GM21786 (cell line): ENCODE measurements at regions not wholly inside any gene's neighbourhood (a gene's known extent, or its start where the extent isn't known, plus 50 kb on each side); places are given as distances from the start of the nearest gene placed in this dataset.

Experiments used
- ATAC-seq: cut with Tn5 transposase; IDR thresholded peaks from one replicate; pipeline ENCODE4 v1.9.1; 2021; ENCODE audit not compliant: unreplicated experiment

DNA sequence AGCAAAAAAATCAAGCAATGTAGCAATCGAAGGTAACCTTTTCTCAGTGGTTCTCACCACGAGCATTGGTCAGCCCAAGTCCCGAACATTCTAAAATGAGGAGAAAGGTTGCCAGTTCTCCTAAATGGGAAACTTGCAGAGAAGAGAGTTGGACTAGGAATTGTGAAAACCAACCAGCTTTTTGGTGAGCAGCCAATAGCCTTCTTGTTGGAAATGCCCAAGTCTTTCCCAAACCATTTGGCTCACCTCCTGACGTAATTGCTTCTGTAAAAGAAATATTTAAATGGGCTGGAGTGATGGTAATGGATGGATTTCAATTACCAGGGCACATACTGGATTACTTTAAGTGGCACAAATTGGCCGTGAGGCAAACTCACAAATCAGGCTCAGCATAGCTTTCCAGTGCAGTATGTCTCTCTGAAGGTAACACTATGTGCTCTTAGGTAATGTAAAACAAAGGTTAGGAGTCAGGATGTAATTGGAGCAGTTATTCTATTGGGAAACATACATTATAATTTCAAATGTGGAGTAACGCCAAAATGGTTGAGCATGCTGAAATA lies 423.2 kb downstream of the KLF5 start:
- ATAC-seq = no peak

DNA sequence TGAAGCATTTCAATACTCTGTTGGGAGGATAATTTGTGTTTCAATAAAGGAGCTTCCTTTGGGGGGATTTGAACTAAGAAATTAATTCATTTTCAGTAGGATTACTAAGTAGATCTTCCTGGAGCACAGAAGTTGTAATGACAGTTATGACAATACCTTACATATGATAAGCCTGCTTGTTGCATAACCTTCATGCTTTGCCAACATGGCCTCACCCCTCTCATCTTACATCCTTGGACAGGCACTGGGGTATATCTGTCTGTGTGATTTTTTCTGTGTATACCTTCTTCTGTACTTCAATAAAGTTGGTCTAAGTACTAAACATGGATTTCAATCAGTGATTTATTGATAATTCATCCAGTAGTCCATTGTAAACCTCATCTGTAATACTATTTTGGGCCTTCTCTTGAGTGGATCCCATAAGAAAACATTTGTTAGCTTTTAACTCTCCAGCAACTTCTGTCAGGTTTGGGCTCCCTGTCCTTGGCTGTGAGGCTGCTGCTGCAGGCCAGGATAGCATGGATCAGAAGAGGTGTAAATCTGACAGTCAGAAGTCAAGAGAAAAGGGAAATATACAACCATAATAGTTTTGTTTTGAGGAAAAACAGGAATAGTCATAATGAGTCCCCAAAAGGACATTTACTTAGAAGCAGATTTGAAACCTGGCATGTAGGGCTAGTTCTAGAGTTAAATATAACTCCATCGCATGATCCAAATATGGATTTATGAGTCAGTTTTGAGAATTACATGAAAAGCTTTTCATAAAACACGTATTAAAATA lies 422.2 kb downstream of the KLF5 start:
- no peak for ATAC-seq

DNA sequence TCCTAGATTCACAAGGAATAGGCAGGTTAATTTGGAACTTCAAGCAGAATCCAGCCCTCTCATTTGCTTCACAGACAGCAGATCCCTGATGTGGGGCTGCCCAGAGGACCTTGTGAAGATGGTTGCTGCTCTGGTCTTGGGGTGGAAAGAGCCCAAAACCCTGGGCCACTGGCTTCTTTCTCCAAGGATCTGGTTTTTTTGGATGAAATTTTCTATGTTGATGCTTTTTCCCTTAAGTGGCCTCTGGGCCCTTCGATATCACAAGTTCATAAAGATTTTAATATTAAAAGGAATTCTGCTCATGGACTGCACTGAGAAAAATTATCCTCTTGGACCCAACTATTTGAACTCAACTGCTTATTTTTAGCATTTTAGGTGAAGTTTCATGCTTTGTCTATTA lies 421.1 kb downstream of the KLF5 start:
- ATAC-seq = no peak

DNA sequence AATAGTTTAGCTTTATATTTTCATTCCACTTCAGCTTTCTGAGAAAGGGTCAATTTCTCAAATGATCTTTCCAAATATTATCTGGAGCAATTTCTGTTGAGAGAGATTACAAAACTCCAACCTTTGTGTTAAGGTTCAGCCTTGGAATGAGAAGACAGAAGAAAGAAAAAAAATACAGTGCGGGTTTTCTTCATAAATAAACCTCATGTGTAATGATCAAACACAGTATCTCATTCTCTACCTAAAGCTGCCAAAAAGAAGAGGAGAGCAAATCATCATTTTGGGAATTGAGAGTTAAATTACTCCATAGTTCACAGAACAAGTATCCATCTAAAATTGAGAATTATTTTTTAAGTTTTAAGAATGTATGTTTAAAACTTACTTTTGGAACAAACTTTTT lies 420.5 kb downstream of the KLF5 start:
- no peak for ATAC-seq

DNA sequence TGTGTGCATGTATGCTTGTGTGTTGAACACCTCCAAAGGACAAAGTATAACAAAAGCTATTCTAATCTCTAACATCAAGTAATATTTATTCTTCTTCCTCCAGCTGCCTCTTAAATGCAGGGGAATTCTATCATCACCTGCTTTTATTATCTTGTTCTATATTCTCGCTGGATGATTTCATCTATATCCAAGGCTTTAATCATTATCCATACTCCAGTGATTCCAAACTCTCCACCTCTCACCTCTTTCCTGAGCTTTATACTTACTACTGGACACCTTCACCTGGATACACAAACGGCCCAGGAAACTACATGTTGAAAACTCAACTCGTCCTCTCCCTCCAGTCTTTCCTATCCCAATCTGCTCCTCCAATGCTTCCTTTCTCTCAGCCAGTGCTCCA lies 418.6 kb downstream of the KLF5 start:
- ATAC-seq = no peak

DNA sequence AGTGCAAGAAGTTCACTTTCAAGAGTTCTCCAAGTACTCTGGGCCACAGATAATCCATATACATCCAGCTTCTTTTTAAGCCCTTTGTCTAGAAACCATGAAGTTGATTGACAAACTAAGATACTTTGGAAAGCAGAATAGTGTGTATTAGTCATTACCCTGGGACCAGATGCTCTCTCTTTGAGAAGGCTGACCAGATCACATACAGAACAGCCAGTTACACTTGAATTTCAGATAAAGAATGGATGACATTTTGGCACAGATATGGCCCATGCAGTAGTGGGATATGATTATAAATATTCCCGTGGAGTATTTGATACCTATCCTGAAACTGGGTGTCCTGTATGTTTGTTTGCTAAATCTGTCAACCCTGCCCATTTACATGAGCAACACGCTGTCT lies 414.2 kb downstream of the KLF5 start:
- ATAC-seq = no peak

DNA sequence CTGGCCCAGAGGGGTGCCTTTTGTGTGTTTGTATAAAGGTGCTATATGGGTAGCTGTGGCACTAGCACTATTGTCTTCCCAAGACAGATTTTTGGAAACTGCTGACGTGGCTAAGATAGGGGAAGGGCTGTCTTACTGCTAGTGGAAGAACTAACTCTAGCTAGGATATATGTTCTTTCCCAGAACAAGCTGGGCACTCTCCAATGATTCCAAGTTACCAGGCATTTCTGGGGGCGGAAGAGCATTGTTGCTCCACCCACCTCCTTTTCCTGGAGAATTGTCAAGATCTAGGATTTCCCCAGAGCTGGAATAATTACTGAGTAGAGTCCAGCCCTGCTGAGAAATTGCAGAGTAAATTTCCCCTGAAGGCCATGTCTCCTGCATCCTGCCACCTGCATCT lies 408.3 kb downstream of the KLF5 start:
- ATAC-seq = no peak

DNA sequence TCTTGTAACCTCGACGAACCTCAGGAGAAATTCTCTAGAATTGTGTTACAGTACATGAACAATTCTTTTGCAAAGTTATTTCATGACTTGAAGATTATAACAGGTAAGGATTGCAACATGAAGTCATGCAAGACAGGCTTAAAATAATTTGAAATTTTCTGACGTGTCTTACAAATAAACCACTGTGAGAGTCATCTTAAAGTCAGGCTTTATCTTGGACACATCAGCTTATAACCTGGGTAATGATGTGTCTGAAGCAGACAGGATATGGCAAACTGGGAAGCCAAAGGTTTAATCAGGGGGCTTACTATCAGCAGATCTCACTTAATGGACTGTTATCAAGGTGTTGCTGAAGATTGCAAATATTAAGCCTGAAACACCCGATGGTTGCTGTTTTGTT lies 407.8 kb downstream of the KLF5 start:
- no peak for ATAC-seq

DNA sequence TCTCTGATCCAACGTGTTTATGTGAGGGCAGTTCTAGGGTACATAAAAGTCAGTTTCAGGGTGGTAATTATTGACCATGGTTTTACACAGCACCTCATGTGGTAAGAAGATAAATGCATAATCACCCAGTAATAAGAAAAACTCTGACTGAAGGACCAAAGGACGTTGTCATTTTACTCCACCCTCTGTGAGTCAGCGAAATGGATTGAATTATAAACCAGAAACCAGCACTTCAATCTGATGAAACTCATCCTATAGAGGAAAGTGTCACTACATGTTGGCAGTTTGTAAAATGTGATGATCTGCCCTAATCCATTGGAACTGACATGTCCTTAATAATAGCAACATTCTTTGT lies 406.8 kb downstream of the KLF5 start:
- no peak for ATAC-seq

DNA sequence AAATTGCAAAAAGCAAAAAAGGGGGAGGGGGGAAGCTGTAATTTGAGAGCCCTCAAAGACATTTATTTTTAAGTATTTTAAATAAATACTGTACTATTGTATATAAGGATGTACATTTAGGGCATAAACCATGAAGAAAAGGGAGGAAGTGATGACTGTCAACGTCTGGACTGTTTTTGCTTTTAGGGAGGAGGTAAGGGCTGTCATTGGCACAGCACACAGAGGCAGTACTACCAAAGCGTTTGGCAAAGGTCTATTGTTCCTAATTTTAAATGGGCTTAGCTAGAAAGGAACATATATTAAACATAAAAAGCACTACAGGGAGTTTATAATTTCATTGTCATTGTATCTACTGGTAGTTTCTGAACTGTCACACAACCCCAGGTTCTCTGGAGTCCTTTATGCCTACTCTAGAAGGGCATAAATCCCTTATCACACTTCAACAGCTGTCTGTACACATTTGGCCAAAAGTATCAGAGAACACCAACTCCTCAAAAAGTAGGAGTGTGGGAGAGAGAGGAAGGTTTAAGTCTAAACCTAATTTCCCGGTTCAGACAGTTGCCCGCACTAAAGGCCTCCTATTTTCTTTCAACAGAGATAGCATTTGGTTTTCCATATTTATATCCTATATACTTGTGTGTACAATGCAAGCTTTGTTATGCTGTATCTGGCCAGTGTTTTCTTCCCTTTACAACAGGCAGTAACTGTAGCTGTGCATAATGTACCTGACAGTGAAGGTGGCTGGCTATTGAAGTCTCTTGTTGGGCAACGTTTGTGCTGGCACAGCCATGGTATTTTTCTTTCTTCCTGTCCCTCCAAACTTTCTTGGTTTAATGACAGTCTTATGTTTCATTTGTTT lies 406.2 kb downstream of the KLF5 start:
- ATAC-seq = no peak

DNA sequence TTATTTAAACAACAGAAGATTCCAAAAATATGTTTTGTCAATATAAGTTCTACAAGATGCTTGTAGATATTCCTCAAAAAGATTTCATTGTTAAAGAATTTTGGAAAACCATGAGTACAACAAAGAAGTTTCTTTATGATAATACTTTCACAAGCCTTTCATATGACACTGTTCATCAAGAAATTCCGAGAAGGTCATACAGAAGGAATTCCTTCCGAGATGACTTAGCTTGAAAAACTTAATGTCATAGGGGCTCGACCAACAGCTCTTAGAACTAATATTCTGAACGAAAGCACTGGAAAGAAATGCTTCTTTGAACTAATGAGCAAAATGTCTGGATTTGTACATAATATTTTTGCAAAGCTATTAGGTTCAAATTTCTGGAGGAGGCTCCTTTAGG lies 403.4 kb downstream of the KLF5 start:
- ATAC-seq = no peak

DNA sequence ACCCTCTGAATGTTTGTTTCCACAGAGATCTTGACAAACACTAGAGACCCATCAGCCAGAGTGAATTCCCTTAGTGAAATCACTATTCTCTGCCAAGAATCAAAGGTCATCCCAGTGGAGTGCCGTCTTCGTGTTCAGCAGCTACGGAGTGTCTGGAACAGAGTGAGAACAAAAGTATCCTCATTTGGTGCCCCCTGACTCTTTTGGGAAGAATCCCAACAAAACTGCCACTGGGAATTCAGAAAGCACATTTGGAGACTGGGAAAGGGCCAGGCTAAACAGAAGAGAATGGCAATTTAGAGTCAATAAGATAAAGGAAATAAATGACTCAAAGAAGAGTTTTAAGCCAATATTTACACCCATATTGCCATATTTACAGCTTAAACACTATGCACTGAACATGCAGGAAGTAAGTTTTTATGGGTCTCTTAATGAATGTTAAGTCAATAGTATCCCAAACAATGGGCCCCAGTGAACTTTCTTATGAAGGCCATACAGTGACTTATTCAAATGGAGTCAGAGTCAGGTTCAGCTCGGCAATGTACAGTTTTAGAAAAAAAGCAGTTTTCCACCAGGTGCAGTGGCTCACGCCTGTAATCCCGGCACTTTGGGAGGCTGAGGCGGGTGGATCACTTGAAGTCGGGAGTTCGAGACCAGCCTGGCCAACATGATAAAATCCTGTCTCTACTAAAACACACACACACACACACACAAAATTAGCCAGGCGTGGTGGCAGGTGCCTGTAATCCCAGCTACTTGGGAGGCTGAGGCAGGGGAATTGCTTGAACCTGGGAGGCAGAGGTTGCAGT lies 392.6 kb downstream of the KLF5 start:
- ATAC-seq = no peak

DNA sequence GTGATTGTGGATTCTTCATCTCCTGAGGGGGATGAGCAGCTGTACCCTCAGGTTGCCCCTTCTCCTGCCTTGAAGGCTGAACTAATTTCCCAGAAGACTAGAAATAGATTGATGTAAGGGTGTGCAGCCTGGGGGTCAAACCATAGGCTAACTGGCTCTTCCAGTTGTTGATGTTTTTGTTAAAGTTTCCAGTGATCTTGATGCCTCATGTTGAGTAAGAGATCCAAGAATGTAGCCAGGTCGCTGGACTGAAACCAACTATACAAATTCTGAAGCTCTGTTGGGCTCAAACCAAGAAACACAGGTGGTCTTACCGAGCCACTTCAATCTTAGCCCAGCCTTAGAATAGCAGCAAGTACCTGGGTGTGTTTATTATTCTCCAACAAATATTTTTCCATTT lies 391.8 kb downstream of the KLF5 start:
- ATAC-seq = no peak

DNA sequence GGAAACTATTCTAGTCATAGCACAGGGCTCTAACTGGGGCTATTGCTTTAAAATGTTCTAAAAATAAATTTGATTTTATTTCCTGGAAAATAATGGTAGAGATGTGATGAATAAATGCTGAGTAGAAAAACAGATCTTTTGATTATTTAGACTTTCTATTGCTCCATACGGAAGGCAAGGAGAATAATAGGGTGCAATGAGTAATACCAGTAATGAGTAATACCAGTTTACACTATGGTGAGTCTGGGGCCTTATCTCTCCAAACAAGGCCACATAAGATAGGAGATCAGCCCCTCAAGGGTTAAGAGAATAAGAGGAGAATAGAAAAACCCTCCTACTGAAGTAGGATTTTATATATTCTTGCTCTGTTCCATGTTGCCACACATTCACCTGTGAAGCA lies 390.4 kb downstream of the KLF5 start:
- no peak for ATAC-seq

DNA sequence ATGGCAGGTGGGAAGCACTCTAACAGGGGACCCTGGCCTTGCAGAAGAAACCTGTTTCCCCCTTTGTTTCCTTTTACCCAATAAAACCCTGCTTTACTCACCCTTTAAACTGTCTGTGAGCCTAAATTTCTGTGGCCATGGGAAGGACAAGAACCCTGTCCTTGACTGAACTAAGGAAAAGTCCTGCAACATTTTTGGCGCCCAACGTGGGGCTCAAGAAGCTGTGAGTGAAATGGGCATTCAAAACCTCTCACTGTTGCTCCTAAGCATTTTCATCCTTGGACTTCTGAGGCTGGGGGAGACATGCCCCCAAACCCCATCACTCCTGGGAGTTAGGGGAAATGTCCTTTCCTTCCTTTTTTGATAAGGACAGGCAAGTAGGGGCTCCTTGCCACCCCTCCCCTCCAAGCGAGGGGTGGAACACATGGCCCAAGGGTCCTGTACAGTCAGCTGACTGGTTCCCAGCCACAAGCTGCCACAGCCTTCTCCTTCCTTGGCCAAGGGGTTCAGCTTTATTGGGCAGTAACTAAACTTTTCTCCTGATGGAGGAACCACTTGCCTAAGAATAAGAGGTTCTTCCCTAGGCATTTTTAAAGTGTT lies 381.6 kb downstream of the KLF5 start:
- no peak for ATAC-seq

DNA sequence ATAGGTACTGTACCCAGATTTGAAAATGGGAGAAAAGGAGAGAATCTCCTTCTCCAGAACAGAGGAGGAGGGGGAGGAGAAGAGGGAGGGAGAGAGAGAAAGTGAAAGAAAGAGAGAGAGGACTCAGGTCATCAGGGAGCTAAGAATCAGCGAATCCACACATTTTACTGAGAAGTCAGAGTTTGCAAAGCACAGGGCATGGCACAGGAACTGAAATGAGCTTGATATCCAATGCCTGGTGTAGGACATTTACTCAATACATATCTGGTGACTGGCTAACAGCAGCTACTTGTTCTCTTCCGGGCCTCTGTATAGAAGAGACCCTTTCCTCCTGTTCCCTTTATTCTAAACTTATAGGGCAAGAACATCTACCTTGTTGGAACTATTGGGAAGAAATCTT lies 375.1 kb downstream of the KLF5 start:
- no peak for ATAC-seq

DNA sequence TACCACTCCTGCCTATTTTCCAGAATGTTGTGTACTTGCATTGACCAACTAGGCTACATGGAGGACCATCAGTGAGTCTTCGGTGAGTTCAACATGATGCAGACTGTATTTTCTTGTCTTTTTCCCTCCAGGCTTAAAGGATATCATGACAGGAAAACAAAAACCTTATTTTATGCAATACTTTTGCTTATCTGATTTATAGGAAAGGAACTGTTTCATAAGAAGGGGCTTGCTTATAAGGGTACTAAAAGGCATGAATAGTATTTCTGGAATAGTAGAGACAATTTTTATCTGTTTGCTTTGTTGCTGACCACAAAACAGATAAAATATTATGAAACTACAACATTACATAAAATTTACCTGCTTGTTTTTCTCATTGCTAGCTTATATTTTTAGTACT lies 374.7 kb downstream of the KLF5 start:
- ATAC-seq = no peak

DNA sequence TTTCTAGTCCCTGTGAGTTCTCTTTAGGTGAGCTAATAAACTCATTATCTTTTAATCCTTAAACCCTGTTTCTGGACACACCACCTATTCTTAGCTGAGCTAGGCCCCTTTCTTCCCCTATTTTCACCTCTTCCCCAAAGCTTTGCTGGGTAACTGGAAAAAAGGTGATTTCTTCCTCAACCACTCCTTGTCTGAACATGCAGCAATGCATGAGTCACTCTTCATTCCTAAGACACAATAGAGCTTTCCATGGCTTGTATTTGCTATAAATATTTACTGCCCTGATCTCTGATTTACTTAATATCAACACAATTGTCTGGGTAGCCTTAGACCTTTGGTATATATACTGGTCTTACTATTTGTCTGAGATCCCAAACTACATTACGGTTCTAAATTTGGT lies 370.9 kb downstream of the KLF5 start:
- no peak for ATAC-seq

DNA sequence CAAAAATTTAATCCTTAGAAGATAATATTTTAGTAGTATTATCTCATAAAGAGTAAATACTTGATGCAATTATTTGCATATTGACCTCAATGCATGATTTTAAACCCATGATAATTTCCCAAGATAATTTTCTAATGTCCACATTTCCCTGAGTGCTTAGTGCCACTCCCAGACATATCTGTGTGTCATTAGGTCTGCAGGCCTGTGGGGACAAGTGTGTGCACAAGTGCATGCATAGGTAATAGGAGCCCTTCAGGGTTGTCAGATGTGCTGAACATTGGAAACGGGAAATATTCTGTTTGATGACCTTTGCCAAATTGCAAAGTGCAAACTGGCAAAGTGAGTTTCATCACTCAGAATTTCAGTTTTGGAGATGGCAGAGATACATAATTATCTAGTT lies 369.9 kb downstream of the KLF5 start:
- no peak for ATAC-seq

DNA sequence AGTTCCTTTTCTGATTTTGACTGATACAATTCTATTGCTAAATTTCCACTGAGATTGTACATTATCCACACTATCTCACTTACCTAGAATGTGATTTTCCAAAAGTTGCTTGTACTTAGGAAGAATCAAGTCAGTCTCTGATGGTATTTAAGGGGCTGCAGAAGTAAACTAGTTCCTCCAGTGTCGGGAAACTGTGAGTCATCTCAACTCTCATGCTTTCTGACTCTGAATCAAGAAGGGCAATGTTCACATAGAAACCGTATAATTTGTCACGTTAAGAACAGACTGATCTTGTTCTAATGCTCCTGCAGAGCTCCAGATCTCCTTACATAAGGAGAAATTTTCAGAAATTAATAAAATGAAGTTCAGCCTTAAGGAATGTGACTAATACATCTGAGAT lies 369.3 kb downstream of the KLF5 start:
- no peak for ATAC-seq

DNA sequence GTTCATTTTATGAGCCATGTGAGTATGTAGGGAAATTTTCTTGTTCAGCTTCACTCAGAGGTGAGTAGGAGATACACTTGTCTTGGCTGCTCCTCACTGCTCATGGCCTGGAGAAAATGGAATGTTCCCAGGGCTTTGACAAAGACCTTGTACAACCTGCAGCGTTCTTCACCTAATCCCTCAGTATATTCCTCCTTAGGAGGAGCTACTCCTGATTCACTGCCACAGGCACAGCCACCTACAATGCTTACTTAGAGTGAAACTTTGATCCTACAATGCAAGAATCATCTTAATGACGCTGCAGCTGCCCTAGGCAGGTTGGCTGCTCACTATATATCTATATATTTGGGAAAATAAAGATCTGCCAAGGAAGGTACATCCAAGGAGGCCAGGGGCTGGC lies 364.2 kb downstream of the KLF5 start:
- no peak for ATAC-seq
